NT2/D1 (cell line): ENCODE measurements at regions not wholly inside any gene's neighbourhood (a gene's known extent, or its start where the extent isn't known, plus 50 kb on each side); places are given as distances from the start of the nearest gene placed in this dataset.

ENCODE experiments used
- SUZ12 ChIP-seq: IDR thresholded peaks from 2 replicates; pipeline ENCODE4 v1.6.1; 2011; ENCODE audit not compliant: insufficient read length, insufficient read depth; ENCODE audit errors: extremely low read depth
- YY1 ChIP-seq: IDR thresholded peaks from 2 replicates; pipeline ENCODE4 v1.6.1; 2011; ENCODE audit not compliant: insufficient read length, insufficient read depth
- ZNF274 ChIP-seq: IDR thresholded peaks from 2 replicates; pipeline ENCODE4 v1.6.1; 2011; ENCODE audit warnings: mild to moderate bottlenecking, low read depth, low read length

- TF ChIP-seq YY1 (no peak), SUZ12 (no peak), ZNF274 (no peak)
These were observed 65.9 kb downstream of the SPRING1 start for GRCh38 chr12:116672010-116672409.
